K562 (cell line): ENCODE measurements at regions not wholly inside any gene's neighbourhood (a gene's known extent, or its start where the extent isn't known, plus 50 kb on each side); places are given as distances from the start of the nearest gene placed in this dataset.

Experiments
- ATAC-seq: fragments of 200-7000 bp; cut with Tn5 transposase; 3 replicates; pipeline ENCODE4 v1.9.1; 2020; ENCODE audit warnings: moderate library complexity
- BruUV-seq: library from RNA; stranded (reverse); fragments of 400-500 nt; replicated peaks from 2 replicates; lab custom pipeline; 2021; lab: Mats Ljungman, UMichigan
- CTCF ChIA-PET: fragments of 300-600 bp; formaldehyde crosslinking; extraction: SDS; loops from one replicate; lab custom pipeline; 2021; ENCODE audit warnings: low intra/inter-chr PET ratio; lab: Yijun Ruan, JAX
- POLR2A ChIA-PET: fragments of 300-600, 350-650 bp; sonication (Branson Sonifier 250); formaldehyde crosslinking; extraction: SDS; loops from one replicate; lab custom pipeline; 2021; ENCODE audit warnings: antibody characterized with exemption, inconsistent platforms; lab: Yijun Ruan, JAX
- DNase-seq, 4 experiments: peaks; one replicate each; pipeline versions ENCODE4 v3.0.0 to v3.0.0-alpha.2; 2011 to 2018; ENCODE audit warnings: low spot score in 3 of 4, mixed read lengths in 3 of 4; ENCODE audit errors: extremely low read depth in 1 of 4
- FAIRE-seq: peaks from 2 replicates; lab custom pipeline; 2011; peaks lifted over from hg19 to GRCh38; lab: Jason Lieb, UNC
- H2AFZ ChIP-seq: 2 replicates; pipeline ENCODE4 v1.6.0; 2011; ENCODE audit warnings: low read depth, low read length, control low read depth, inconsistent platforms
- H3K27ac ChIP-seq: fragments of 200-600 bp; 3 replicates; pipeline ENCODE4 v1.8.0; 2011; ENCODE audit warnings: low read depth, mild to moderate bottlenecking, control low read depth, inconsistent platforms, low read length, moderate library complexity, mixed read lengths; ENCODE audit errors: extremely low read depth
- H3K27me3 ChIP-seq, 2 experiments: fragments of 300-600 bp in 1 of 2; 2 replicates in 1 of 2; 3 replicates in 1 of 2; pipeline versions ENCODE4 v1.6.0 to v1.8.0; 2011; ENCODE audit warnings: inconsistent platforms in 2 of 2, low read length in 2 of 2, mild to moderate bottlenecking in 1 of 2, mixed read lengths in 1 of 2, moderate library complexity in 1 of 2; ENCODE audit not compliant: control insufficient read depth in 2 of 2, insufficient read depth in 2 of 2
- H3K36me3 ChIP-seq: fragments of 300-600 bp; 3 replicates; pipeline ENCODE4 v1.8.0; 2011; ENCODE audit warnings: mild to moderate bottlenecking, low read length, inconsistent platforms; ENCODE audit not compliant: control insufficient read depth, insufficient read depth
- H3K4me1 ChIP-seq, 2 experiments: fragments of 200-600 bp in 1 of 2; replicated peaks in 1 of 2; 2 replicates in 1 of 2; 3 replicates in 1 of 2; pipeline versions ENCODE4 v1.5.1 to v1.8.0; 2011; ENCODE audit warnings: inconsistent platforms in 2 of 2, low read length in 2 of 2, mild to moderate bottlenecking in 1 of 2, mixed read lengths in 1 of 2, moderate library complexity in 1 of 2; ENCODE audit not compliant: control insufficient read depth in 2 of 2, insufficient read depth in 2 of 2
- H3K4me2 ChIP-seq: 2 replicates; pipeline ENCODE4 v1.6.1; 2011; ENCODE audit warnings: low read length, control low read depth, inconsistent platforms, mixed read lengths; ENCODE audit not compliant: insufficient read depth
- H3K4me3 ChIP-seq: fragments of 200-600 bp; sonication (generic), shearing (Covaris generic); 2 replicates; pipeline ENCODE4 v1.5.1; 2016; ENCODE audit warnings: control low read depth, inconsistent platforms
- H3K79me2 ChIP-seq: fragments of 200-600 bp; 3 replicates; pipeline ENCODE4 v1.8.0; 2011; ENCODE audit warnings: low read length, inconsistent platforms; ENCODE audit not compliant: control insufficient read depth, insufficient read depth
- H3K9ac ChIP-seq, 2 experiments: 2 replicates each; pipeline versions ENCODE4 v1.6.0 to v1.6.1; 2011; ENCODE audit warnings: low read depth in 2 of 2, low read length in 2 of 2, control low read depth in 1 of 2, inconsistent platforms in 1 of 2, mild to moderate bottlenecking in 1 of 2, mixed read lengths in 1 of 2; ENCODE audit not compliant: insufficient read depth in 1 of 2
- H3K9me1 ChIP-seq: one replicate; pipeline ENCODE4 v1.6.0; 2011; ENCODE audit warnings: inconsistent platforms, mild to moderate bottlenecking, low read length, moderate library complexity; ENCODE audit not compliant: control insufficient read depth, insufficient read depth
- H3K9me3 ChIP-seq: replicated peaks from 2 replicates; pipeline ENCODE4 v1.5.1; 2011; ENCODE audit warnings: low read depth, low read length, inconsistent platforms; ENCODE audit not compliant: control insufficient read depth, insufficient read depth
- H4K20me1 ChIP-seq: replicated peaks from 2 replicates; pipeline ENCODE4 v1.6.1; 2011; ENCODE audit warnings: low read length, inconsistent platforms, mixed read lengths; ENCODE audit not compliant: control insufficient read depth, insufficient read depth
- FOXP1 ChIP-seq: sonication (generic); formaldehyde crosslinking; IDR thresholded peaks from 2 replicates; pipeline ENCODE4 v1.8.0; 2022; ENCODE audit warnings: mild to moderate bottlenecking, missing genetic modification reagents
- ZNF57 ChIP-seq: fragments of 450-650 bp; formaldehyde crosslinking; IDR thresholded peaks from 2 replicates; pipeline ENCODE4 v1.4.0; 2020; ENCODE audit warnings: mild to moderate bottlenecking, moderate library complexity
- WGBS: fragments of 100-300 bp; shearing (Covaris generic); methylation state at CpG from one replicate; pipeline ENCODE4 v1.1.6; 2016; ENCODE audit warnings: low coverage, mixed read lengths; ENCODE audit not compliant: insufficient coverage; ENCODE audit errors: missing lambda C conversion rate; 5-methylcytosine and 5-hydroxymethylcytosine counted together
- in situ Hi-C: fragments of 300-500 bp; cut with MboI; formaldehyde crosslinking; loops from 4 replicates; pipeline ENCODE4 v1.15.0; 2018; ENCODE audit warnings: inconsistent platforms, mixed read lengths
- intact Hi-C: fragments of 100-400 bp; cut with micrococcal nuclease; formaldehyde crosslinking; loops from 2 replicates; pipeline ENCODE4 v1.14.2; 2022
- TF ChIP-seq, protein P1 (sequence below): sonication (generic); formaldehyde crosslinking; IDR thresholded peaks from 2 replicates; pipeline ENCODE4 v1.8.0; 2023; ENCODE audit warnings: missing genetic modification reagents, mild to moderate bottlenecking, borderline replicate concordance
- TF ChIP-seq, protein P2 (sequence below): sonication (generic); formaldehyde crosslinking; IDR thresholded peaks from 2 replicates; pipeline ENCODE4 v1.8.1; 2022; ENCODE audit warnings: missing genetic modification reagents
- TF ChIP-seq, protein P3 (sequence below), 2 experiments: fragments of 450-650 bp in 1 of 2; IDR thresholded peaks; 2 replicates each; pipeline ENCODE4 v1.6.1; 2011 to 2017; ENCODE audit warnings: low read depth in 2 of 2, antibody characterized with exemption in 1 of 2, borderline replicate concordance in 1 of 2, low read length in 1 of 2, mild to moderate bottlenecking in 1 of 2, mixed read lengths in 1 of 2; ENCODE audit not compliant: control insufficient read depth in 1 of 2
- TF ChIP-seq, protein P4 (sequence below): sonication (generic); formaldehyde crosslinking; IDR thresholded peaks from 2 replicates; pipeline ENCODE4 v1.8.1; 2023; ENCODE audit warnings: mild to moderate bottlenecking, missing genetic modification reagents

DNA sequence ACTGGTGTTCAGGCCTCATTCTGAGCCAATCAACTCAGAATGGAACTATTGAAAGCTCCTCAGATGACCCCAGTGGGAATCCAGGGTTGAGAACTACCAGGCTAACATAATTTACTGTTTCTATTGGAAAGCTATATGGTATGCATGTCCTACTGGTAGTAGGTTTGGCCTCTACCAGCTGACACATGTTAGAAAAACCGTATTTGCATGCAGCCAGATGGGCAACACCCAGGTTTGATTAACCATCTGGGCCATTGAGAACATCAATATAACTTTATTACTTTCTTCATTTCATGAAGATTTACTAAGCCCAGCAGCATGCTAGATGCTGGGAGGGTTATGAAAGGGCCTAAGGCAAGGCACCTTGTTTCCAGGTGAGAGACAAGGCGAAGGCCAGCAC is 181.4 kb upstream of the PARP11 start:
- Histone ChIP-seq H3K27me3 (peaks cover 0 to 8% of the 10 kb centered on the region in 2 experiments; a peak in 3 of 5 replicates), H3K4me2 (no peak overlapping the region), H4K20me1 (no peaks in the 10 kb centered on the region), H3K79me2 (no peaks in the 10 kb centered on the region), H3K4me1 (no peaks in the 10 kb centered on the region), H3K9ac (no peak overlapping the region), H3K4me3 (no peak overlapping the region), H3K27ac (no peak overlapping the region), H3K36me3 (no peaks in the 10 kb centered on the region), H3K9me3 (no peaks in the 10 kb centered on the region), H3K9me1 (no peaks in the 10 kb centered on the region), H2AFZ (no peak overlapping the region)
- BruUV-seq: no TSS peak
- WGBS: 0% methylated on average over 2 of the region's 2 CpGs
- intact Hi-C loops: no loop called here
- ChIA-PET CTCF (no interaction called here), POLR2A (no interaction called here)
- TF ChIP-seq, protein P1, sequence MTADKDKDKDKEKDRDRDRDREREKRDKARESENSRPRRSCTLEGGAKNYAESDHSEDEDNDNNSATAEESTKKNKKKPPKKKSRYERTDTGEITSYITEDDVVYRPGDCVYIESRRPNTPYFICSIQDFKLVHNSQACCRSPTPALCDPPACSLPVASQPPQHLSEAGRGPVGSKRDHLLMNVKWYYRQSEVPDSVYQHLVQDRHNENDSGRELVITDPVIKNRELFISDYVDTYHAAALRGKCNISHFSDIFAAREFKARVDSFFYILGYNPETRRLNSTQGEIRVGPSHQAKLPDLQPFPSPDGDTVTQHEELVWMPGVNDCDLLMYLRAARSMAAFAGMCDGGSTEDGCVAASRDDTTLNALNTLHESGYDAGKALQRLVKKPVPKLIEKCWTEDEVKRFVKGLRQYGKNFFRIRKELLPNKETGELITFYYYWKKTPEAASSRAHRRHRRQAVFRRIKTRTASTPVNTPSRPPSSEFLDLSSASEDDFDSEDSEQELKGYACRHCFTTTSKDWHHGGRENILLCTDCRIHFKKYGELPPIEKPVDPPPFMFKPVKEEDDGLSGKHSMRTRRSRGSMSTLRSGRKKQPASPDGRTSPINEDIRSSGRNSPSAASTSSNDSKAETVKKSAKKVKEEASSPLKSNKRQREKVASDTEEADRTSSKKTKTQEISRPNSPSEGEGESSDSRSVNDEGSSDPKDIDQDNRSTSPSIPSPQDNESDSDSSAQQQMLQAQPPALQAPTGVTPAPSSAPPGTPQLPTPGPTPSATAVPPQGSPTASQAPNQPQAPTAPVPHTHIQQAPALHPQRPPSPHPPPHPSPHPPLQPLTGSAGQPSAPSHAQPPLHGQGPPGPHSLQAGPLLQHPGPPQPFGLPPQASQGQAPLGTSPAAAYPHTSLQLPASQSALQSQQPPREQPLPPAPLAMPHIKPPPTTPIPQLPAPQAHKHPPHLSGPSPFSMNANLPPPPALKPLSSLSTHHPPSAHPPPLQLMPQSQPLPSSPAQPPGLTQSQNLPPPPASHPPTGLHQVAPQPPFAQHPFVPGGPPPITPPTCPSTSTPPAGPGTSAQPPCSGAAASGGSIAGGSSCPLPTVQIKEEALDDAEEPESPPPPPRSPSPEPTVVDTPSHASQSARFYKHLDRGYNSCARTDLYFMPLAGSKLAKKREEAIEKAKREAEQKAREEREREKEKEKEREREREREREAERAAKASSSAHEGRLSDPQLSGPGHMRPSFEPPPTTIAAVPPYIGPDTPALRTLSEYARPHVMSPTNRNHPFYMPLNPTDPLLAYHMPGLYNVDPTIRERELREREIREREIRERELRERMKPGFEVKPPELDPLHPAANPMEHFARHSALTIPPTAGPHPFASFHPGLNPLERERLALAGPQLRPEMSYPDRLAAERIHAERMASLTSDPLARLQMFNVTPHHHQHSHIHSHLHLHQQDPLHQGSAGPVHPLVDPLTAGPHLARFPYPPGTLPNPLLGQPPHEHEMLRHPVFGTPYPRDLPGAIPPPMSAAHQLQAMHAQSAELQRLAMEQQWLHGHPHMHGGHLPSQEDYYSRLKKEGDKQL: no peak
- TF ChIP-seq, protein P2, sequence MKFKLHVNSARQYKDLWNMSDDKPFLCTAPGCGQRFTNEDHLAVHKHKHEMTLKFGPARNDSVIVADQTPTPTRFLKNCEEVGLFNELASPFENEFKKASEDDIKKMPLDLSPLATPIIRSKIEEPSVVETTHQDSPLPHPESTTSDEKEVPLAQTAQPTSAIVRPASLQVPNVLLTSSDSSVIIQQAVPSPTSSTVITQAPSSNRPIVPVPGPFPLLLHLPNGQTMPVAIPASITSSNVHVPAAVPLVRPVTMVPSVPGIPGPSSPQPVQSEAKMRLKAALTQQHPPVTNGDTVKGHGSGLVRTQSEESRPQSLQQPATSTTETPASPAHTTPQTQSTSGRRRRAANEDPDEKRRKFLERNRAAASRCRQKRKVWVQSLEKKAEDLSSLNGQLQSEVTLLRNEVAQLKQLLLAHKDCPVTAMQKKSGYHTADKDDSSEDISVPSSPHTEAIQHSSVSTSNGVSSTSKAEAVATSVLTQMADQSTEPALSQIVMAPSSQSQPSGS: no peak
- no peak for TF ChIP-seq FOXP1
- TF ChIP-seq ZNF57 (CRISPR knock-in tag): no peak
- TF ChIP-seq, protein P3, sequence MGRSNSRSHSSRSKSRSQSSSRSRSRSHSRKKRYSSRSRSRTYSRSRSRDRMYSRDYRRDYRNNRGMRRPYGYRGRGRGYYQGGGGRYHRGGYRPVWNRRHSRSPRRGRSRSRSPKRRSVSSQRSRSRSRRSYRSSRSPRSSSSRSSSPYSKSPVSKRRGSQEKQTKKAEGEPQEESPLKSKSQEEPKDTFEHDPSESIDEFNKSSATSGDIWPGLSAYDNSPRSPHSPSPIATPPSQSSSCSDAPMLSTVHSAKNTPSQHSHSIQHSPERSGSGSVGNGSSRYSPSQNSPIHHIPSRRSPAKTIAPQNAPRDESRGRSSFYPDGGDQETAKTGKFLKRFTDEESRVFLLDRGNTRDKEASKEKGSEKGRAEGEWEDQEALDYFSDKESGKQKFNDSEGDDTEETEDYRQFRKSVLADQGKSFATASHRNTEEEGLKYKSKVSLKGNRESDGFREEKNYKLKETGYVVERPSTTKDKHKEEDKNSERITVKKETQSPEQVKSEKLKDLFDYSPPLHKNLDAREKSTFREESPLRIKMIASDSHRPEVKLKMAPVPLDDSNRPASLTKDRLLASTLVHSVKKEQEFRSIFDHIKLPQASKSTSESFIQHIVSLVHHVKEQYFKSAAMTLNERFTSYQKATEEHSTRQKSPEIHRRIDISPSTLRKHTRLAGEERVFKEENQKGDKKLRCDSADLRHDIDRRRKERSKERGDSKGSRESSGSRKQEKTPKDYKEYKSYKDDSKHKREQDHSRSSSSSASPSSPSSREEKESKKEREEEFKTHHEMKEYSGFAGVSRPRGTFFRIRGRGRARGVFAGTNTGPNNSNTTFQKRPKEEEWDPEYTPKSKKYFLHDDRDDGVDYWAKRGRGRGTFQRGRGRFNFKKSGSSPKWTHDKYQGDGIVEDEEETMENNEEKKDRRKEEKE (IDR thresholded peaks at IDR 0.05; ENCODE audit: borderline replicate concordance in 1 of 2, control insufficient read depth in 1 of 2, low read depth in 2 of 2, low read length in 1 of 2): no peak
- TF ChIP-seq, protein P4, sequence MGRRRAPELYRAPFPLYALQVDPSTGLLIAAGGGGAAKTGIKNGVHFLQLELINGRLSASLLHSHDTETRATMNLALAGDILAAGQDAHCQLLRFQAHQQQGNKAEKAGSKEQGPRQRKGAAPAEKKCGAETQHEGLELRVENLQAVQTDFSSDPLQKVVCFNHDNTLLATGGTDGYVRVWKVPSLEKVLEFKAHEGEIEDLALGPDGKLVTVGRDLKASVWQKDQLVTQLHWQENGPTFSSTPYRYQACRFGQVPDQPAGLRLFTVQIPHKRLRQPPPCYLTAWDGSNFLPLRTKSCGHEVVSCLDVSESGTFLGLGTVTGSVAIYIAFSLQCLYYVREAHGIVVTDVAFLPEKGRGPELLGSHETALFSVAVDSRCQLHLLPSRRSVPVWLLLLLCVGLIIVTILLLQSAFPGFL: no peak
- FAIRE-seq (no peak), DNase-seq (no peak), ATAC-seq (no peak)
- in situ Hi-C loops: no loop called here
